Activated CD8-positive, alpha-beta T cell treated with anti-CD3 and anti-CD28 coated beads, Interleukin-2, amount 10 ng/mL, durations not matched to agents 7 days and 5 days (primary cell): ENCODE measurements at regions not wholly inside any gene's neighbourhood (a gene's known extent, or its start where the extent isn't known, plus 50 kb on each side); places are given as distances from the start of the nearest gene placed in this dataset.
"Not testable (repeated sequence)": the region's sequence is repeated elsewhere in the genome, so short reads cannot be mapped to it uniquely, and the experiment has no call there.

ENCODE experiments used
- ATAC-seq: fragments of 150-1000 bp; cut with Tn5 transposase; one replicate; pipeline ENCODE4 v1.10.0; 2021; ENCODE audit warnings: moderate library complexity
- CTCF ChIA-PET: fragments of 350-600 bp; sonication (Branson Sonifier 250); formaldehyde crosslinking; loops from one replicate; lab custom pipeline; 2021; ENCODE audit warnings: antibody characterized with exemption; lab: Charles Lee
- POLR2A ChIA-PET: fragments of 350-600 bp; sonication (Branson Sonifier 250); formaldehyde crosslinking; loops from one replicate; lab custom pipeline; 2021; ENCODE audit warnings: antibody characterized with exemption; lab: Charles Lee
- DNase-seq: peaks from one replicate; pipeline ENCODE4 v3.0.0-alpha.2; 2020
- H3K27ac Mint-ChIP-seq: one replicate; pipeline ENCODE4 v1.8.0; 2021; ENCODE audit warnings: mild to moderate bottlenecking, mixed read lengths
- H3K27me3 Mint-ChIP-seq: one replicate; pipeline ENCODE4 v1.8.0; 2021; ENCODE audit warnings: low read depth, mixed read lengths
- H3K36me3 Mint-ChIP-seq: one replicate; pipeline ENCODE4 v1.8.0; 2021; ENCODE audit warnings: low read depth, mixed read lengths
- H3K4me1 Mint-ChIP-seq: one replicate; pipeline ENCODE4 v1.8.0; 2021; ENCODE audit warnings: low read depth, mixed read lengths
- H3K4me3 Mint-ChIP-seq: one replicate; pipeline ENCODE4 v1.8.0; 2021; ENCODE audit warnings: mild to moderate bottlenecking, mixed read lengths
- H3K9me3 Mint-ChIP-seq: one replicate; pipeline ENCODE4 v1.8.0; 2022; ENCODE audit warnings: mixed read lengths; ENCODE audit not compliant: insufficient read depth

DNA sequence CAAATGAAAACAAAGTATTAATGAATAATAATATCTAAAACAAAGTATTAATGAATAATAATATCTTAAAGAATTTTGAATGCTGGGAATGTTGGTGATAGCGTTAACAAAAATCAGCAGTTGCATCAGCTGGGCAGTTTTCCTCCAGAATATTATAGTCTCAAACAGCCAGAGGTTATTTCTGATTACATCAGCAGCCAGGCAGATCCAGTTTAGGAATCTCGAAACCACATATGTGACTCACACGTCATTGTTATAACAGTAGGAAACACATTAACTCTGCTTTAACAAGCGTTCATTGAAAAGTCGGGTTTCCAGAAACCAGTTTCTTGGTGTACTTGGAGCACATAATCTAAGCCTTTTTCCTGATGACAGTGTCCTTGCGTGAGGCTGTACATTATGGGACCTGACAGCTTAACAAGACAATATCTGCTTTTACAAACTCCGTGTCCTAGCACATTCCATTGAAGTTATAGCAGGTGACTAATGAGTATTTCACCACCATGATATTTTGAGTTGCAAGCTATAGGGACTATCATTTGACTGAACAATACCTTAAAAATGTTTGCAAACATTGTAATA is 559.5 kb upstream of the KLF4 start:
- Mint-ChIP-seq H3K27ac (no peak overlapping the region), H3K9me3 (no peaks in the 10 kb centered on the region), H3K4me3 (no peak overlapping the region), H3K36me3 (no peaks in the 10 kb centered on the region), H3K4me1 (no peaks in the 10 kb centered on the region), H3K27me3 (no peaks in the 10 kb centered on the region)
- no peak for DNase-seq
- ChIA-PET POLR2A (no interaction called here), CTCF (no interaction called here)
- no peak for ATAC-seq

DNA sequence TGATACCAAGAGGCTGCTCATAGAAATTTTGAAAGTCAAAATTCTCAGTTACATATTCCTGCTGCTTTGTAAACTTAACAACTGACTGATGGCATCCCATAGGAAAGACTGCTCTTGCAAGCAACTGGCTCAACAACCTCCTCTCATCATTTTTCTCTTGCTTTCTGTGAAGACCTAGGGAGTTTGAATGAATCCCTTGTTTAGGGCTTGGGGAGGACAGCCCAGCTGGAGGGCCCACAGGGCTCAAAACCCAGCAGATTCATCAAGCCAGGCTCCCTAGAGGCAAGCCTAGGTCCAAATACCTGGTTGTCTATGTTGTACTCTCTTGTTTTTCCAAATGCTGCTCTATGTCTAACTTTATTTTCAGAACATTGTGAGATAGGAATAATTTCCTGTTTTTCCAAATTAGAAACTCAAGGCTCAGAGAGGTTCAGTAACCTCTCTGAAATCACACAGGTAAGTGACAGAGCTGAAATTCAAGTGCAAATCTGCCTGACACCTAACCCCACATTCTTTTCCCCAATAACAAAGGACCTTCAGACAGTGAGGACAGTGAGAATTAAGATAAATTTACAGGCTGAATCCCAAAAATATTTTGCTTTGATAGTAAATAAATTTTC is 558.9 kb upstream of the KLF4 start:
- Mint-ChIP-seq H3K27ac (no peak overlapping the region), H3K9me3 (no peaks in the 10 kb centered on the region), H3K4me1 (no peaks in the 10 kb centered on the region), H3K27me3 (no peaks in the 10 kb centered on the region), H3K36me3 (no peaks in the 10 kb centered on the region), H3K4me3 (no peak overlapping the region)
- DNase-seq (no peak), ATAC-seq (no peak)
- ChIA-PET POLR2A (no interaction called here), CTCF (no interaction called here)

DNA sequence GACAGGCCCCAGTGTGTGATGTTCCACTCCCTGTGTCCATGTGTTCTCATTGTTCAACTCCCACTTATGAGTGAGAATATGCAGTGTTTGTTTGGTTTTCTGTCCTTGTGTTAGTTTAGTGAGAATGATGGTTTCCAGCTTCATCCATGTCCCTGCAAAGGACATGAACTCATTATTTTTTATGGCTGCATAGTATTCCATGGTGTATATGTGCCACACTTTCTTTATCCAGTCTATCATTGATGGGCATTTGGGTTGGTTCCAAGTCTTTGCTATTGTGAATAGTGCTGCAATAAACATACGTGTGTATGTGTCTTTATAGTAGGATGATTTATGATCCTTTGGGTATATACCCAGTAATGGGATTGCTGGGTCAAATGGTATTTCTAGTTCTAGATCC is 558.2 kb upstream of the KLF4 start:
- POLR2A ChIA-PET = not testable (repeated sequence)

DNA sequence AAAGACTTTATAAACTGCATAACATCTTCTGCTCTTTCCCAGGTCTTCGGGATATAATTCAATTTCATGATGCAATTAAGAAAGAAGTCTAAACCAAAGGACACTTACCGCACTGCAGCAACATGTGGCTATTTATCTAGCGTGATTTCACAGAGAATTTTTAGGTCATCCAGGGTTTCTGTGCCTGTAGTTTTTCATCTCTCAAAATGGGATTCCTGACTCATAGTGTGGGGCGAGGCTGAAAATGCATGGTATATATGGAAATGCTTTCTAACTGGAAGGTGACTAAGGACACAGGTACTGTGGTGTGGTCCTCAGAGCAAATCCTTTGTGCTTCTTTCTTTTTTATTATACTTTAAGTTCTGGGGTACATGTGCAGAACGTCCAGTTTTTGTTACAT is 557.7 kb upstream of the KLF4 start:
- H3K27me3 Mint-ChIP-seq = no peaks in the 10 kb centered on the region
- H3K36me3 Mint-ChIP-seq = no peaks in the 10 kb centered on the region
- CTCF ChIA-PET = no interaction called here
- no peak for DNase-seq
- no peaks in the 10 kb centered on the region for H3K4me1 Mint-ChIP-seq
- no peak for ATAC-seq
- peaks cover 7% of the 10 kb centered on the region for H3K9me3 Mint-ChIP-seq
- POLR2A ChIA-PET = no interaction called here
- H3K4me3 Mint-ChIP-seq = no peak overlapping the region
- H3K27ac Mint-ChIP-seq = no peak overlapping the region

More for the DNA sequence above, 558.2 kb upstream of the KLF4 start:
- H3K9me3 Mint-ChIP-seq, DNase-seq, H3K4me3 Mint-ChIP-seq, H3K27me3 Mint-ChIP-seq, ATAC-seq, H3K4me1 Mint-ChIP-seq, H3K27ac Mint-ChIP-seq, CTCF ChIA-PET, H3K36me3 Mint-ChIP-seq: not testable (repeated sequence)

DNA sequence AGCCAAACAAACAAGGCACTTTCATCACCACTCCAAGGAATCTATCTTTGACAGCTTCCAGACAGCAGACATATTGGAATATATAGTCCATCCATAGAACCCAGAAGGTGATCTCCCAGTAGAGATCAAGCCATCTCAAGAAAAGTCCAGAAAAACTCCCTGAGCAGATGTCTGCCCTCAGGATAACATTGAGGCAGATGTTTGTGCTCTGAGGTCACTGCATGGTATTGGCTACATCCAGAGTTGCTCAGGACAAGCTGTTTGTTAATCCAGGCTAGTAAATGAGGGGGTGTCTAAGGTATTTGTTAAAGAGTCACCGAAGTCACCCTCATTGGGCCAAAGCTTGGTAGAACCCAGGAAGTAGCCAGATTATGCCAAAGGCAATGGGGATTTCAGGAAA is 556.3 kb upstream of the KLF4 start:
- no peaks in the 10 kb centered on the region for H3K36me3 Mint-ChIP-seq
- H3K27me3 Mint-ChIP-seq = no peaks in the 10 kb centered on the region

DNA sequence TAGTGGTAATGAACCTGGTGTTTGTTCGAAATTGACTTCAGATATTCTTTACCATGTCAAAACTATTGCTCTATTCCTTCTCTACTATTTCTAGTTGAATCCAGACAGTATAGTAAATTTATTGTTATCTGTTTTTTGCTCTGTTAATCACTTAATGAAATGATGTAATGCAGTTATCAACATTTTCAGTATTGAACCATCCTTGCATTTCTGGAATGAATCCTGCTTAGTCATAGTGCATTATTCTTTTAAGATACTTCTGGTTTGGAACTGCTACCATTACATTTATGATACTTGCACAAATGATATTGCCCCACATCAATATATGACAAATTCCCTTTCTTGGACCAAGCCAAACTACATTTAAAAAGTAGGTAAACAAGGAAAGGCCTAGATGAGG is 554.0 kb upstream of the KLF4 start:
- ChIA-PET POLR2A (no interaction called here), CTCF (no interaction called here)
- Mint-ChIP-seq H3K27ac (no peak overlapping the region), H3K4me1 (no peaks in the 10 kb centered on the region), H3K36me3 (no peaks in the 10 kb centered on the region), H3K27me3 (no peaks in the 10 kb centered on the region), H3K4me3 (no peak overlapping the region), H3K9me3 (peaks cover 13% of the 10 kb centered on the region)
- ATAC-seq (no peak), DNase-seq (no peak)

More for the DNA sequence above, 556.3 kb upstream of the KLF4 start:
- no peaks in the 10 kb centered on the region for H3K4me1 Mint-ChIP-seq
- ChIA-PET CTCF (no interaction called here), POLR2A (no interaction called here)
- no peak for DNase-seq
- H3K9me3 Mint-ChIP-seq = peaks cover 10% of the 10 kb centered on the region
- no peak overlapping the region for H3K4me3 Mint-ChIP-seq
- no peak for ATAC-seq
- H3K27ac Mint-ChIP-seq = no peak overlapping the region

DNA sequence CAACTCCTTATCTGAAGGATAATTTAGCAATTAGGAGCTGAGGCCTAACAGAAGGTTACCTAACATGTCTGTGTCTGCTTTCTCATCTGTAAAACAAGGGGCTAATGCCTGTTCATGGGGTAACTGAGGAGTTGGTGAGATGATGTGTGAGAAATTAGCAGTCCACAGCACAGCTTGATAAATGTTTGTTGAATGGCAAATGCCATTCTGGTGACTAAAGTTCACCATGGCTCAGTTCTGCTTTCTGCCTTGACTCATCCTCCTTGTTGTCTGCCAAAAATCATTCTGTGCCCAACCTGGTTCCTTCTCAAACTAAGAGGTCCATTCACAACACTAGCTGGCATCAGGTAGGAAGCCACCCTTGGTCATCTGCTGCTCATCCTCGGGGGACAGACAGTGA is 552.0 kb upstream of the KLF4 start:
- Mint-ChIP-seq H3K9me3 (peaks cover 13% of the 10 kb centered on the region), H3K27me3 (no peaks in the 10 kb centered on the region), H3K27ac (no peak overlapping the region), H3K4me3 (no peak overlapping the region), H3K36me3 (no peaks in the 10 kb centered on the region), H3K4me1 (no peaks in the 10 kb centered on the region)
- ATAC-seq (no peak), DNase-seq (no peak)
- ChIA-PET POLR2A (no interaction called here), CTCF (no interaction called here)

DNA sequence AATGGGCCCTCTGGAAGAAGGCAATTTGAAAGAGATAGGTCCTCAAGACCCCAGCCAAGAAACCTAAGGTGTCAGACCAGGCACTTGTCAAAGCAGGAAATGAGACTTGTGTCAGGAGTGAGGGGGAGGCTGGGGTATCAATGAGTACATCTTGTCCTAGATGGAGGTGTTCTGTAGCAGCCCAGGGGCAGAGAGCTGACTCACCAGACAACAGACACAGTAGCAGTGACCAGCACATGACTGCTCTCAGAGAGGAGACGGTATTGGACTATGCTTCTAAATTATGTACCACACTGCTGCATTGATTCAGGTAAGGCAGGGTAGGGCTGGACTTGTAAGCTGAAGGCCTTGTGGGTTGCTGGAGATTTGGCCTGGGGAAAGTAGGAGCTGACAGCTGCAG is 551.2 kb upstream of the KLF4 start:
- Mint-ChIP-seq H3K36me3 (no peaks in the 10 kb centered on the region), H3K4me3 (no peak overlapping the region), H3K4me1 (no peaks in the 10 kb centered on the region), H3K27me3 (no peaks in the 10 kb centered on the region), H3K27ac (no peak overlapping the region), H3K9me3 (peaks cover 13% of the 10 kb centered on the region)
- ChIA-PET POLR2A (no interaction called here), CTCF (no interaction called here)
- DNase-seq = no peak
- ATAC-seq = no peak

DNA sequence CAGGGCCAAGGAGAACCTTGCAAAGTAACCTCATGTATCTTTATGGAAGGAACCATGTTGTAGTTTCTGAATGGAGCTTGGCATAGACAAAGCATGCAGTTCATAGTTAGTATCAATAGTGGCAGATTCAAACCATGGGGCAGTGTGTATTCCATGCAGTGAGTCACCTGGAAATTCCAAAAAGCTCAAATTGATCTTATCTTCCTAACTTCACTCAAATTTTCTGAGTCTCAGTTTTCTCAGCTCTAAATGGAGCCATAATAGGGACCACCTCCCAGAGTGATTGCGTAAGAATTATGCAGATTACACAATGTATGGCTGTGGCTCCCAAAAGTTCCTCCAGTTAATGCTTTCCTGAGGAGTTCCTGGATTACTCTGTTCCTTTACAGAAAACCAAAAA is 549.9 kb upstream of the KLF4 start:
- Mint-ChIP-seq H3K36me3 (no peaks in the 10 kb centered on the region), H3K4me1 (no peaks in the 10 kb centered on the region), H3K27me3 (no peaks in the 10 kb centered on the region), H3K4me3 (no peak overlapping the region), H3K27ac (no peak overlapping the region), H3K9me3 (peaks cover 13% of the 10 kb centered on the region)
- ATAC-seq (no peak), DNase-seq (no peak)
- ChIA-PET CTCF (no interaction called here), POLR2A (no interaction called here)

DNA sequence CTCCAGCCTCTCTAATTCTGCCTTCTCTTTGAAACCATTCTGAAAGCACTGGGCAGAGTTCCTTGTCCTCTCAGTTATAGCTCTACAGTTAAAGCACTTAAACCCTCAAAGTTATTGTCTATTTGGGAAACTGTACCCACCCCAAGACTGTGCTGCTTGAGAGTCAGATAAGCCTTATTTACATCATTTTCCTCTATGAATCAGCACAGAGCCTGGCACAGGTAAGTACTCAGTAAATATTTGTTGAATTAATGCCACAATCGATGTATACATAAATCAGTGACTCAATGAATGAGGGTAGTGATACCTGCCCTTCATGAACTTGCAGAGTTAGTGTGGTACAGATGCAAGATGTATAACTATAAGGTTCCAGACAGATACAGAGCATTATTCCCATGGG is 549.4 kb upstream of the KLF4 start:
- DNase-seq (no peak), ATAC-seq (no peak)
- H3K4me1 Mint-ChIP-seq = no peaks in the 10 kb centered on the region
- H3K4me3 Mint-ChIP-seq = no peak overlapping the region
- H3K9me3 Mint-ChIP-seq = peaks cover 13% of the 10 kb centered on the region
- ChIA-PET POLR2A (no interaction called here), CTCF (no interaction called here)
- no peaks in the 10 kb centered on the region for H3K36me3 Mint-ChIP-seq
- no peaks in the 10 kb centered on the region for H3K27me3 Mint-ChIP-seq
- H3K27ac Mint-ChIP-seq = no peak overlapping the region

DNA sequence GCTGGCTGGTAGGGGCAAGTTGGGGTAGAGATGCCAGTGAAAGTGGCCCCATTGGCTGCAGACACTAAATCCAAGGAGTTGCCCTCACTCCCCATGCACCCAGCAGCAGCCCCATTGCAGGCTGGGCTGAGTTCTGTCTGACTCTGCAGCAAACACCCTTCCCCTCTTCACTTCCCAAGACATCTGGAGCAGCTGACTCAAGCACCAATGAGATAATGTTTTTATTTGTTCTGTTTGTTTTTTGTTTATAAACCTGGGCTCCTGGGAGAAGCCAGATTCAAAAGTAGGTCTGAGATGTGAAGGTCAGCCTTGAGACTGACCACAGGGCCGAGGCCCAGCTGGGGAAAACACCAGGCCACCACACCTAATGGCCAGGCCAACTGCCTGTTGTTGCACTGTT is 545.9 kb upstream of the KLF4 start:
- Mint-ChIP-seq H3K36me3 (no peaks in the 10 kb centered on the region), H3K4me3 (no peak overlapping the region), H3K4me1 (no peaks in the 10 kb centered on the region), H3K9me3 (peaks cover 3% of the 10 kb centered on the region), H3K27me3 (no peaks in the 10 kb centered on the region), H3K27ac (no peak overlapping the region)
- ATAC-seq (no peak), DNase-seq (no peak)
- ChIA-PET POLR2A (no interaction called here), CTCF (no interaction called here)

DNA sequence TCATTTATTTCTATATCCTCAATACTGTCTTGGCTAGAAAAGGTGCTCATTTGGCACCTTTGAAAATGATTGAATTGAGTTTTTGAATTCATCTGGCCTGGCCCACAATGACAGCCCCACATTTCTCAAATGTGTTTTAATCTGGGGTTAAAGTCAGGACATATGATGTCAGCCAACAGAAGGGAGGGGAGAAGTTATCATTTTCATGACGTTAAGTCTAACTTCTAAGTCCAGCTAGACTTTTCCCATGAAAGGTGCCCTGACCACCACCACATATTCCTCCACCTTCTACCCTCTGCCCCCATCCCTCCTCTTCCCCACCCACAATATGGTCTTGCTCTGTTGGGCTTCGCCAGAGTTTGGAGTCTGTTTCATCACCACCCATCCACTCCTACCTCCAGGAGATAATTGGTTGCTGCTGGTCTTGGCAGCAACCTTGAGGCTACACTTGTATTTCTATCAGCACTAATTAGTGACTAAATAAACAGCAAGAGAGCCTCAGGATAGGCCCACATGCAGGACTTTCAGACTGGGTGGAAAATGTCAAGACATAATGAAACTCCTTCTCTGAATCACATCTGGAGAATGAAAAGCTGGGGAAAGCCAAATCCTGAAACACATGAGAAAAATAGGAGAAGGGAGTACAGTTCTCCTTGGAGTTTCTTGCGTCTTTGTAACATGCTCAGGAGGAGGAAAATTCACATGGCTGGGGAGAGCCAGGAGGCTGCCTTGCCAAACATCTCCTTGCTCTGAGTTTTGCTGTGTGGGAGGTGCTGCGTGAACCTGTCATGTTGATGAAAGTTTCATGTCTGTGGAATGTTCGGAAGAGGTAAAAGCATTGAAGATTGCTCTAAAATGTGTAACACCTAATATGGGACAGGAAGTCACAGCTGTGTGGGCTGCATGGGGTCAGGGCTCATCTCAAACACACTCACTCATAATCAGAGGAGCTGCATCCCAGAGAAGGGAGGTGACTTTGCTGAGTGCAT is 544.7 kb upstream of the KLF4 start:
- H3K4me3 Mint-ChIP-seq = no peak overlapping the region

More for the DNA sequence above, 544.7 kb upstream of the KLF4 start:
- no peaks in the 10 kb centered on the region for H3K4me1 Mint-ChIP-seq
- no peak for ATAC-seq
- H3K27ac Mint-ChIP-seq = no peak overlapping the region
- POLR2A ChIA-PET = no interaction called here
- no peaks in the 10 kb centered on the region for H3K9me3 Mint-ChIP-seq
- DNase-seq = no peak
- H3K27me3 Mint-ChIP-seq = no peaks in the 10 kb centered on the region
- no peaks in the 10 kb centered on the region for H3K36me3 Mint-ChIP-seq
- CTCF ChIA-PET = no interaction called here
